IMR-90 (cell line): ENCODE measurements at regions not wholly inside any gene's neighbourhood (a gene's known extent, or its start where the extent isn't known, plus 50 kb on each side); places are given as distances from the start of the nearest gene placed in this dataset.

Source experiments
- ATAC-seq: fragments of 200-7000 bp; cut with Tn5 transposase; 2 replicates; pipeline ENCODE4 v1.9.1; 2020; ENCODE audit warnings: low read depth, mild to moderate bottlenecking, moderate library complexity
- BruUV-seq: library from RNA; stranded (reverse); fragments of 400-500 nt; replicated peaks from 2 replicates; lab custom pipeline; 2021; lab: Mats Ljungman, UMichigan
- CTCF ChIA-PET: fragments of 300-600 bp; formaldehyde crosslinking; extraction: SDS; loops from one replicate; lab custom pipeline; 2021; ENCODE audit warnings: antibody characterized with exemption; lab: Yijun Ruan, JAX
- POLR2A ChIA-PET: fragments of 300-600 bp; sonication (Branson Sonifier 250); formaldehyde crosslinking; loops from one replicate; lab custom pipeline; 2022; ENCODE audit warnings: antibody characterized with exemption; ENCODE audit not compliant: unreplicated experiment; lab: Charles Lee
- DNase-seq: peaks from one replicate; pipeline ENCODE4 v3.0.0; 2013
- H2AFZ ChIP-seq: replicated peaks from 2 replicates; pipeline ENCODE3; 2013; ENCODE audit warnings: low read length, mild to moderate bottlenecking; ENCODE audit not compliant: poor library complexity
- H2AK5ac ChIP-seq: 2 replicates; pipeline ENCODE4 v1.6.1; 2013; ENCODE audit warnings: low read depth, low read length, inconsistent platforms
- H2AK9ac ChIP-seq: replicated peaks from 2 replicates; pipeline ENCODE3; 2013; ENCODE audit warnings: mild to moderate bottlenecking, low read depth, low read length, moderate library complexity; ENCODE audit not compliant: poor library complexity
- H2BK120ac ChIP-seq: 2 replicates; pipeline ENCODE4 v1.6.1; 2013; ENCODE audit warnings: low read depth, low read length, inconsistent platforms
- H2BK15ac ChIP-seq: 3 replicates; pipeline ENCODE4 v1.6.1; 2013; ENCODE audit warnings: low read depth, low read length, inconsistent platforms
- H2BK20ac ChIP-seq: 2 replicates; pipeline ENCODE4 v1.6.1; 2013; ENCODE audit warnings: low read depth, mild to moderate bottlenecking, inconsistent platforms, low read length, moderate library complexity
- H2BK5ac ChIP-seq: 2 replicates; pipeline ENCODE4 v1.6.1; 2013; ENCODE audit warnings: mild to moderate bottlenecking, low read depth, low read length, inconsistent platforms; ENCODE audit not compliant: poor library complexity, severe bottlenecking
- H3K14ac ChIP-seq: replicated peaks from 2 replicates; pipeline ENCODE4 v1.6.1; 2013; ENCODE audit warnings: low read depth, low read length, inconsistent platforms
- H3K18ac ChIP-seq: 2 replicates; pipeline ENCODE4 v1.6.1; 2013; ENCODE audit warnings: low read depth, low read length, control low read depth
- H3K23ac ChIP-seq: 2 replicates; pipeline ENCODE4 v1.6.1; 2013; ENCODE audit warnings: low read depth, low read length, inconsistent platforms
- H3K27ac ChIP-seq: 2 replicates; pipeline ENCODE4 v1.5.1; 2013; ENCODE audit warnings: mild to moderate bottlenecking, control low read depth, low read length; ENCODE audit not compliant: insufficient read depth
- H3K27me3 ChIP-seq: 2 replicates; pipeline ENCODE4 v1.6.1; 2013; ENCODE audit warnings: low read length; ENCODE audit not compliant: control insufficient read depth, insufficient read depth
- H3K36me3 ChIP-seq: 2 replicates; pipeline ENCODE4 v1.6.1; 2013; ENCODE audit warnings: low read length, mixed read lengths; ENCODE audit not compliant: control insufficient read depth, insufficient read depth
- H3K4ac ChIP-seq: 2 replicates; pipeline ENCODE4 v1.6.1; 2013; ENCODE audit warnings: low read depth, low read length, inconsistent platforms
- H3K4me1 ChIP-seq: 2 replicates; pipeline ENCODE4 v1.6.1; 2013; ENCODE audit warnings: low read length, mixed read lengths; ENCODE audit not compliant: control insufficient read depth, insufficient read depth
- H3K4me2 ChIP-seq: 2 replicates; pipeline ENCODE4 v1.6.1; 2013; ENCODE audit warnings: low read depth, mild to moderate bottlenecking, control low read depth, low read length, moderate library complexity
- H3K4me3 ChIP-seq: 2 replicates; pipeline ENCODE4 v1.5.1; 2013; ENCODE audit warnings: low read depth, mild to moderate bottlenecking, control low read depth, low read length, moderate library complexity; ENCODE audit not compliant: insufficient read depth
- H3K56ac ChIP-seq: 2 replicates; pipeline ENCODE4 v1.6.1; 2013; ENCODE audit warnings: low read length, inconsistent platforms; ENCODE audit not compliant: insufficient read depth; ENCODE audit errors: extremely low read depth
- H3K79me1 ChIP-seq, 2 experiments: 2 replicates each; pipeline ENCODE4 v1.6.1; 2013; ENCODE audit warnings: low read length in 2 of 2, inconsistent platforms in 1 of 2, low read depth in 1 of 2
- H3K9ac ChIP-seq: 2 replicates; pipeline ENCODE4 v1.6.1; 2013; ENCODE audit warnings: low read depth, low read length, control low read depth
- H3K9me1 ChIP-seq: 2 replicates; pipeline ENCODE4 v1.6.1; 2013; ENCODE audit warnings: low read length, inconsistent platforms; ENCODE audit not compliant: insufficient read depth
- H3K9me3 ChIP-seq: 2 replicates; pipeline ENCODE4 v1.6.1; 2013; ENCODE audit warnings: low read length; ENCODE audit not compliant: control insufficient read depth, insufficient read depth
- H4K20me1 ChIP-seq: 2 replicates; pipeline ENCODE4 v1.6.1; 2013; ENCODE audit warnings: low read length, inconsistent platforms; ENCODE audit not compliant: insufficient read depth
- H4K5ac ChIP-seq: 2 replicates; pipeline ENCODE4 v1.6.1; 2013; ENCODE audit warnings: mild to moderate bottlenecking, low read depth, low read length, control low read depth
- H4K8ac ChIP-seq, 2 experiments: 2 replicates each; pipeline ENCODE4 v1.6.1; 2013; ENCODE audit warnings: low read depth in 2 of 2, low read length in 2 of 2, control low read depth in 1 of 2, inconsistent platforms in 1 of 2
- H4K91ac ChIP-seq: 2 replicates; pipeline ENCODE4 v1.6.1; 2013; ENCODE audit warnings: low read depth, low read length, inconsistent platforms; ENCODE audit not compliant: insufficient read depth
- BHLHE40 ChIP-seq: fragments of 150-350 bp; IDR thresholded peaks from 2 replicates; pipeline ENCODE4 v1.6.1; 2016; ENCODE audit warnings: mild to moderate bottlenecking, low read depth, low read length
- CEBPB ChIP-seq: IDR thresholded peaks from 2 replicates; pipeline ENCODE4 v1.6.1; 2012; ENCODE audit warnings: low read depth, low read length, improper control_type of control experiment
- CHD1 ChIP-seq: IDR thresholded peaks from 2 replicates; pipeline ENCODE4 v1.6.1; 2012; ENCODE audit warnings: low read depth, low read length, improper control_type of control experiment
- CTCF ChIP-seq: conservative IDR thresholded peaks from 2 replicates; pipeline ENCODE4 v1.5.1; 2012; ENCODE audit warnings: mild to moderate bottlenecking, low read depth, low read length, improper control_type of control experiment
- FOS ChIP-seq: fragments of 150-350 bp; IDR thresholded peaks from 2 replicates; pipeline ENCODE4 v1.6.1; 2016; ENCODE audit warnings: low read depth, low read length
- MAFK ChIP-seq: IDR thresholded peaks from 2 replicates; pipeline ENCODE4 v1.6.1; 2012; ENCODE audit warnings: low read depth, low read length, improper control_type of control experiment
- MAZ ChIP-seq: IDR thresholded peaks from 2 replicates; pipeline ENCODE4 v1.6.1; 2012; ENCODE audit warnings: low read depth, mild to moderate bottlenecking, low read length, improper control_type of control experiment, moderate library complexity, borderline replicate concordance
- MXI1 ChIP-seq: IDR thresholded peaks from 2 replicates; pipeline ENCODE4 v1.6.1; 2012; ENCODE audit warnings: low read depth, mild to moderate bottlenecking, low read length, moderate library complexity, borderline replicate concordance
- NFE2L2 ChIP-seq: fragments of 150-350 bp; IDR thresholded peaks from 2 replicates; pipeline ENCODE4 v1.6.1; 2016; ENCODE audit warnings: low read depth, mild to moderate bottlenecking, low read length
- POLR2A ChIP-seq: IDR thresholded peaks from 2 replicates; pipeline ENCODE4 v1.6.1; 2012; ENCODE audit warnings: mild to moderate bottlenecking, low read depth, low read length
- RAD21 ChIP-seq: IDR thresholded peaks from 2 replicates; pipeline ENCODE4 v1.6.1; 2012; ENCODE audit warnings: low read length, improper control_type of control experiment
- RFX5 ChIP-seq: IDR thresholded peaks from 2 replicates; pipeline ENCODE4 v1.8.0; 2012; ENCODE audit warnings: low read depth, mild to moderate bottlenecking, low read length, moderate library complexity
- SMC3 ChIP-seq: fragments of 150-350 bp; IDR thresholded peaks from 2 replicates; pipeline ENCODE4 v1.6.1; 2016; ENCODE audit warnings: low read depth, mild to moderate bottlenecking, antibody characterized with exemption, low read length, moderate library complexity
- USF2 ChIP-seq: fragments of 150-350 bp; IDR thresholded peaks from 2 replicates; pipeline ENCODE4 v1.6.1; 2017; ENCODE audit warnings: mild to moderate bottlenecking, antibody characterized with exemption, low read length, low read depth
- WGBS, 2 experiments: methylation state at CpG; one replicate each; pipeline versions ENCODE4 v1.1.5 to v1.1.7; 2013; ENCODE audit warnings: missing lambda C conversion rate in 2 of 2; ENCODE audit not compliant: insufficient read length in 1 of 2; ENCODE audit errors: extremely low coverage in 2 of 2; 5-methylcytosine and 5-hydroxymethylcytosine counted together
- dilution Hi-C: fragments of 300-500 bp; cut with HindIII; formaldehyde crosslinking; loops from one replicate; pipeline ENCODE4 v1.14.3; 2018; ENCODE audit warnings: low sequenced_read_pairs; ENCODE audit not compliant: unreplicated experiment
- in situ Hi-C: fragments of 300-500 bp; cut with MboI; formaldehyde crosslinking; loops from 3 replicates; pipeline ENCODE4 v1.14.3; 2019; ENCODE audit warnings: low sequenced_read_pairs, inconsistent platforms, mixed read lengths
- intact Hi-C: fragments of 100-400 bp; cut with micrococcal nuclease; formaldehyde crosslinking; loops from 2 replicates; pipeline ENCODE4 v1.10.0; 2022
- TF ChIP-seq, protein P1 (sequence below): fragments of 150-350 bp; IDR thresholded peaks from 2 replicates; pipeline ENCODE4 v1.6.1; 2016; ENCODE audit warnings: low read depth, mild to moderate bottlenecking, low read length, moderate library complexity, borderline replicate concordance

- in situ Hi-C loops (no loop called here), intact Hi-C loops (no loop called here), dilution Hi-C loops (no loop called here)
- no peak overlapping the region for H4K91ac ChIP-seq
- no peak overlapping the region for H3K27ac ChIP-seq
- WGBS, 2 experiments, result no CpG with 5 or more reads among the region's 2 CpGs
- H2BK120ac ChIP-seq, result no peak overlapping the region
- CTCF ChIA-PET, result no interaction called here
- POLR2A ChIA-PET, result no interaction called here
- H2BK15ac ChIP-seq, result no peak overlapping the region
- H3K27me3 ChIP-seq, result no peaks in the 10 kb centered on the region
- no peak overlapping the region for H3K56ac ChIP-seq
- H3K18ac ChIP-seq, result no peak overlapping the region
- no peak overlapping the region for H4K5ac ChIP-seq
- no peak overlapping the region for H3K9ac ChIP-seq
- no peaks in the 10 kb centered on the region for H3K36me3 ChIP-seq
- H3K4ac ChIP-seq, result no peak overlapping the region
- no peak overlapping the region for H3K14ac ChIP-seq
- no peak overlapping the region for H2AFZ ChIP-seq
- H3K4me2 ChIP-seq, result no peak overlapping the region
- DNase-seq, result no peak
- no peak overlapping the region for H3K4me3 ChIP-seq
- no peak overlapping the region for H2BK20ac ChIP-seq
- H3K79me1 ChIP-seq, result no peaks in the 10 kb centered on the region
- H3K9me3 ChIP-seq, result no peaks in the 10 kb centered on the region
- no peaks in the 10 kb centered on the region for H4K20me1 ChIP-seq
- H3K23ac ChIP-seq, result no peak overlapping the region
- TF ChIP-seq CEBPB (no peak), MAFK (no peak), FOS (no peak), RFX5 (no peak), POLR2A (no peak), SMC3 (no peak), CTCF (no peak), MXI1 (no peak), RAD21 (no peak), MAZ (no peak), NFE2L2 (no peak), CHD1 (no peak), BHLHE40 (no peak), USF2 (no peak)
- TF ChIP-seq, protein P1, sequence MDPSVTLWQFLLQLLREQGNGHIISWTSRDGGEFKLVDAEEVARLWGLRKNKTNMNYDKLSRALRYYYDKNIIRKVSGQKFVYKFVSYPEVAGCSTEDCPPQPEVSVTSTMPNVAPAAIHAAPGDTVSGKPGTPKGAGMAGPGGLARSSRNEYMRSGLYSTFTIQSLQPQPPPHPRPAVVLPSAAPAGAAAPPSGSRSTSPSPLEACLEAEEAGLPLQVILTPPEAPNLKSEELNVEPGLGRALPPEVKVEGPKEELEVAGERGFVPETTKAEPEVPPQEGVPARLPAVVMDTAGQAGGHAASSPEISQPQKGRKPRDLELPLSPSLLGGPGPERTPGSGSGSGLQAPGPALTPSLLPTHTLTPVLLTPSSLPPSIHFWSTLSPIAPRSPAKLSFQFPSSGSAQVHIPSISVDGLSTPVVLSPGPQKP, result no peak
- no peak overlapping the region for H2BK5ac ChIP-seq
- no peaks in the 10 kb centered on the region for H3K9me1 ChIP-seq
- no peak overlapping the region for H2AK9ac ChIP-seq
- no peak overlapping the region for H4K8ac ChIP-seq
- ATAC-seq, result no peak
- no peak overlapping the region for H2AK5ac ChIP-seq
- no peaks in the 10 kb centered on the region for H3K4me1 ChIP-seq
- BruUV-seq, result no TSS peak
Observed at GRCh38 chr6:93828553-93828952, 409.2 kb upstream of the EPHA7 start.
